H1 (cell line): ENCODE measurements at regions not wholly inside any gene's neighbourhood (a gene's known extent, or its start where the extent isn't known, plus 50 kb on each side); places are given as distances from the start of the nearest gene placed in this dataset.

ENCODE experiments used
- CTCF ChIA-PET: fragments of 300-600 bp; sonication (Branson Sonifier 250); formaldehyde crosslinking; loops from one replicate; lab custom pipeline; 2021; ENCODE audit not compliant: partially characterized antibody; lab: Charles Lee
- POLR2A ChIA-PET: fragments of 300-600 bp; sonication (Branson Sonifier 250); formaldehyde crosslinking; loops from one replicate; lab custom pipeline; 2021; ENCODE audit warnings: inconsistent platforms; ENCODE audit not compliant: partially characterized antibody; lab: Charles Lee
- DNase-seq, 2 experiments: peaks; one replicate each; pipeline versions ENCODE4 v3.0.0 to v3.0.0-alpha.2; 2010 to 2022; ENCODE audit warnings: low spot score in 2 of 2, low read depth in 1 of 2, mixed read lengths in 1 of 2
- FAIRE-seq: peaks from 2 replicates; lab custom pipeline; 2011; peaks lifted over from hg19 to GRCh38; lab: Jason Lieb, UNC
- H2AFZ ChIP-seq: 2 replicates; pipeline ENCODE4 v1.8.1; 2012; ENCODE audit warnings: low read length, inconsistent platforms
- H2AK5ac ChIP-seq: 2 replicates; pipeline ENCODE4 v1.6.1; 2013; ENCODE audit warnings: low read depth, low read length
- H2BK120ac ChIP-seq: replicated peaks from 2 replicates; pipeline ENCODE3; 2013; ENCODE audit warnings: low read depth, low read length, inconsistent platforms
- H2BK12ac ChIP-seq: 2 replicates; pipeline ENCODE4 v1.6.1; 2013; ENCODE audit warnings: low read depth, low read length
- H2BK15ac ChIP-seq: 2 replicates; pipeline ENCODE4 v1.6.1; 2013; ENCODE audit warnings: low read length
- H2BK20ac ChIP-seq: 2 replicates; pipeline ENCODE4 v1.6.1; 2013; ENCODE audit warnings: low read length
- H2BK5ac ChIP-seq: 2 replicates; pipeline ENCODE4 v1.6.1; 2013; ENCODE audit warnings: low read depth, low read length
- H3K14ac ChIP-seq: 2 replicates; pipeline ENCODE4 v1.6.1; 2013; ENCODE audit warnings: inconsistent platforms; ENCODE audit not compliant: insufficient read length
- H3K18ac ChIP-seq: 2 replicates; pipeline ENCODE4 v1.6.1; 2013; ENCODE audit warnings: low read length; ENCODE audit errors: extremely low read depth
- H3K23ac ChIP-seq: 2 replicates; pipeline ENCODE4 v1.6.1; 2013; ENCODE audit warnings: inconsistent platforms; ENCODE audit not compliant: insufficient read length
- H3K23me2 ChIP-seq: 2 replicates; pipeline ENCODE4 v1.6.1; 2013; ENCODE audit warnings: low read depth, low read length
- H3K27ac ChIP-seq: 2 replicates; pipeline ENCODE4 v1.6.1; 2011; ENCODE audit warnings: low read depth, low read length, inconsistent platforms
- H3K27me3 ChIP-seq, 4 experiments: replicated peaks in 1 of 4; 1 replicate in 1 of 4; 2 replicates in 3 of 4; pipeline versions ENCODE4 v1.6.1 to v1.8.1; 2011 to 2013; ENCODE audit warnings: low read length in 3 of 4, mild to moderate bottlenecking in 3 of 4, inconsistent platforms in 2 of 4, mixed read lengths in 2 of 4, moderate library complexity in 1 of 4; ENCODE audit not compliant: control insufficient read depth in 3 of 4, insufficient read depth in 3 of 4; ENCODE audit errors: extremely low read depth in 1 of 4
- H3K36me3 ChIP-seq, 4 experiments: 2 replicates each; pipeline versions ENCODE4 v1.6.1 to v1.8.1; 2011 to 2013; ENCODE audit warnings: mild to moderate bottlenecking in 4 of 4, low read length in 3 of 4, moderate library complexity in 2 of 4, control low read depth in 1 of 4, inconsistent platforms in 1 of 4; ENCODE audit not compliant: insufficient read depth in 4 of 4, control insufficient read depth in 2 of 4
- H3K4ac ChIP-seq: replicated peaks from 2 replicates; pipeline ENCODE3; 2013; ENCODE audit warnings: low read length, low read depth, mixed read lengths, inconsistent platforms; ENCODE audit not compliant: insufficient read length
- H3K4me1 ChIP-seq, 4 experiments: replicated peaks in 1 of 4; 1 replicate in 1 of 4; 2 replicates in 3 of 4; pipeline versions ENCODE4 v1.6.1 to v1.8.1; 2011 to 2013; ENCODE audit warnings: low read length in 3 of 4, inconsistent platforms in 2 of 4, mixed read lengths in 1 of 4; ENCODE audit not compliant: insufficient read depth in 4 of 4, control insufficient read depth in 3 of 4
- H3K4me2 ChIP-seq, 2 experiments: 2 replicates each; pipeline versions ENCODE4 v1.6.1 to v1.8.1; 2011 to 2013; ENCODE audit warnings: low read depth in 2 of 2, low read length in 2 of 2, control low read depth in 1 of 2, inconsistent platforms in 1 of 2, mild to moderate bottlenecking in 1 of 2; ENCODE audit not compliant: insufficient read depth in 1 of 2
- H3K4me3 ChIP-seq, 4 experiments: fragments of 200-600, 300-600 bp in 1 of 4; sonication (generic), shearing (Covaris generic), sonication (Bioruptor Twin) in 1 of 4; 2 replicates each; pipeline versions ENCODE4 v1.5.1 to v1.8.1; 2011 to 2016; ENCODE audit warnings: low read length in 4 of 4, low read depth in 3 of 4, control low read depth in 2 of 4, inconsistent platforms in 2 of 4, mild to moderate bottlenecking in 2 of 4, mixed read lengths in 1 of 4, moderate library complexity in 1 of 4; ENCODE audit not compliant: insufficient read depth in 2 of 4; ENCODE audit errors: extremely low read depth in 1 of 4
- H3K56ac ChIP-seq: replicated peaks from 2 replicates; pipeline ENCODE3; 2013; ENCODE audit warnings: low read depth, mild to moderate bottlenecking, mixed read lengths, low read length, inconsistent platforms; ENCODE audit not compliant: insufficient read length
- H3K79me1 ChIP-seq: 2 replicates; pipeline ENCODE4 v1.6.1; 2013; ENCODE audit warnings: low read depth, low read length, control low read depth
- H3K79me2 ChIP-seq, 2 experiments: 2 replicates each; pipeline versions ENCODE4 v1.6.1 to v1.8.1; 2012 to 2013; ENCODE audit warnings: low read length in 2 of 2, mild to moderate bottlenecking in 2 of 2, inconsistent platforms in 1 of 2; ENCODE audit not compliant: insufficient read depth in 2 of 2, control insufficient read depth in 1 of 2
- H3K9ac ChIP-seq, 4 experiments: replicated peaks in 1 of 4; 1 replicate in 1 of 4; 2 replicates in 3 of 4; pipeline versions ENCODE4 v1.6.1 to v1.8.1; 2011 to 2013; ENCODE audit warnings: low read depth in 3 of 4, low read length in 3 of 4, control low read depth in 2 of 4, mild to moderate bottlenecking in 2 of 4, moderate library complexity in 2 of 4, inconsistent platforms in 1 of 4; ENCODE audit errors: extremely low read depth in 1 of 4
- H3K9me3 ChIP-seq, 2 experiments: 2 replicates each; pipeline versions ENCODE4 v1.6.1 to v1.8.1; 2012 to 2013; ENCODE audit warnings: mild to moderate bottlenecking in 2 of 2, moderate library complexity in 2 of 2, control low read depth in 1 of 2, inconsistent platforms in 1 of 2, low read depth in 1 of 2, low read length in 1 of 2, mixed read lengths in 1 of 2; ENCODE audit not compliant: insufficient read depth in 2 of 2
- H4K20me1 ChIP-seq, 2 experiments: replicated peaks in 1 of 2; 2 replicates each; pipeline versions ENCODE3 to v1.8.1; 2011 to 2013; ENCODE audit warnings: inconsistent platforms in 2 of 2, low read length in 2 of 2, mild to moderate bottlenecking in 1 of 2; ENCODE audit not compliant: insufficient read depth in 2 of 2, control insufficient read depth in 1 of 2
- H4K5ac ChIP-seq: 2 replicates; pipeline ENCODE4 v1.6.1; 2013; ENCODE audit warnings: low read length, low read depth, mixed read lengths, inconsistent platforms; ENCODE audit not compliant: insufficient read length
- H4K8ac ChIP-seq: 2 replicates; pipeline ENCODE4 v1.8.0; 2013; ENCODE audit warnings: mild to moderate bottlenecking, moderate library complexity, low read length, inconsistent platforms; ENCODE audit not compliant: insufficient read depth; ENCODE audit errors: extremely low read depth
- H4K91ac ChIP-seq: replicated peaks from 2 replicates; pipeline ENCODE3; 2013; ENCODE audit warnings: low read length, mixed read lengths, inconsistent platforms; ENCODE audit not compliant: insufficient read length
- BACH1 ChIP-seq: IDR thresholded peaks from 2 replicates; pipeline ENCODE4 v1.6.1; 2012; ENCODE audit warnings: low read length, improper control_type of control experiment
- BRCA1 ChIP-seq: IDR thresholded peaks from 2 replicates; pipeline ENCODE4 v1.6.1; 2012; ENCODE audit warnings: low read depth, low read length, improper control_type of control experiment
- EP300 ChIP-seq, 2 experiments: IDR thresholded peaks; 1 replicate in 1 of 2; 2 replicates in 1 of 2; pipeline ENCODE4 v1.6.1; 2011 to 2012; ENCODE audit warnings: low read depth in 2 of 2, low read length in 2 of 2, mild to moderate bottlenecking in 2 of 2, borderline replicate concordance in 1 of 2, inconsistent platforms in 1 of 2, moderate library complexity in 1 of 2
- GTF2F1 ChIP-seq: IDR thresholded peaks from 2 replicates; pipeline ENCODE4 v1.6.1; 2012; ENCODE audit warnings: low read depth, low read length, improper control_type of control experiment, borderline replicate concordance
- HDAC2 ChIP-seq, 2 experiments: fragments of 300-600 bp in 1 of 2; sonication (generic) in 1 of 2; IDR thresholded peaks; 2 replicates each; pipeline ENCODE4 v1.6.1; 2011 to 2012; ENCODE audit warnings: low read depth in 2 of 2, low read length in 2 of 2, mild to moderate bottlenecking in 2 of 2, moderate library complexity in 2 of 2, borderline replicate concordance in 1 of 2, inconsistent platforms in 1 of 2
- HDAC6 ChIP-seq: IDR thresholded peaks from one replicate; pipeline ENCODE4 v1.7.1; 2012; ENCODE audit warnings: low read depth, mild to moderate bottlenecking, inconsistent platforms, low read length, moderate library complexity
- JUND ChIP-seq: IDR thresholded peaks from 2 replicates; pipeline ENCODE4 v1.6.1; 2011; ENCODE audit warnings: mild to moderate bottlenecking, improper control_type of control experiment, low read length
- MAFK ChIP-seq: IDR thresholded peaks from 2 replicates; pipeline ENCODE4 v1.6.1; 2012; ENCODE audit warnings: low read depth, mild to moderate bottlenecking, improper control_type of control experiment, low read length
- RBBP5 ChIP-seq: IDR thresholded peaks from 2 replicates; pipeline ENCODE4 v1.7.1; 2012; ENCODE audit warnings: low read depth, mild to moderate bottlenecking, inconsistent platforms, low read length, moderate library complexity, borderline replicate concordance
- SAP30 ChIP-seq: fragments of 300-600 bp; sonication (generic); IDR thresholded peaks from 2 replicates; pipeline ENCODE4 v1.7.1; 2012; ENCODE audit warnings: low read length, moderate library complexity, mild to moderate bottlenecking, inconsistent platforms; ENCODE audit not compliant: insufficient read depth, insufficient replicate concordance
- SP2 ChIP-seq: IDR thresholded peaks from 2 replicates; pipeline ENCODE4 v1.6.1; 2012; ENCODE audit warnings: mild to moderate bottlenecking, low read length, inconsistent platforms
- WGBS, 2 experiments: shearing (Covaris generic) in 1 of 2; methylation state at CpG; one replicate each; pipeline versions ENCODE4 v1.1.6 to v1.1.7; 2013 to 2015; ENCODE audit warnings: low lambda C conversion rate in 2 of 2, mixed read lengths in 2 of 2, inconsistent platforms in 1 of 2, low coverage in 1 of 2, missing lambda C conversion rate in 1 of 2; ENCODE audit not compliant: insufficient replicate concordance in 2 of 2, insufficient coverage in 1 of 2, insufficient read length in 1 of 2; ENCODE audit errors: extremely low coverage in 1 of 2, missing lambda C conversion rate in 1 of 2; 5-methylcytosine and 5-hydroxymethylcytosine counted together

- DNase-seq (no peak), FAIRE-seq (no peak)
- Histone ChIP-seq H3K79me2 (no peaks in the 10 kb centered on the region), H2BK5ac (no peak overlapping the region), H3K4me2 (no peak overlapping the region), H4K20me1 (no peaks in the 10 kb centered on the region), H3K9me3 (no peaks in the 10 kb centered on the region), H3K4me3 (no peak overlapping the region), H3K79me1 (no peaks in the 10 kb centered on the region), H3K14ac (no peak overlapping the region), H2BK20ac (no peak overlapping the region), H2AK5ac (no peak overlapping the region), H3K23ac (no peak overlapping the region), H4K5ac (no peak overlapping the region), H3K56ac (no peak overlapping the region), H3K36me3 (no peaks in the 10 kb centered on the region), H3K18ac (no peak overlapping the region), H3K27me3 (no peaks in the 10 kb centered on the region), H3K9ac (no peak overlapping the region), H2AFZ (no peak overlapping the region), H3K27ac (no peak overlapping the region), H4K91ac (no peak overlapping the region), H4K8ac (no peak overlapping the region), H2BK12ac (no peak overlapping the region), H2BK120ac (no peak overlapping the region), H3K4ac (no peak overlapping the region), H3K23me2 (no peaks in the 10 kb centered on the region; the same call in 1 of the 2 replicates), H3K4me1 (peaks cover 0 to 9% (median 6%) of the 10 kb centered on the region in 4 experiments; a peak in 5 of 7 replicates), H2BK15ac (no peak overlapping the region)
- 63% methylated on average over 2 of the region's 2 CpGs; no CpG with 5 or more reads in 1 of the 2 experiments for WGBS, 2 experiments
- POLR2A ChIA-PET, result no interaction called here
- CTCF ChIA-PET, result interaction anchor here (0.6 to 1.0 kb wide), 4 partner anchors 12 to 37 kb away, joined by 3 to 4 read pairs (median 3); no protein-coding TSS in a partner anchor
- TF ChIP-seq BRCA1, result no peak
- no peak for TF ChIP-seq SP2
- TF ChIP-seq HDAC6, result no peak
- TF ChIP-seq BACH1, result no peak
- no peak for TF ChIP-seq GTF2F1
- TF ChIP-seq RBBP5, result no peak
- TF ChIP-seq MAFK, result no peak
- TF ChIP-seq EP300 (IDR thresholded peaks at IDR 0.05; ENCODE audit: borderline replicate concordance in 1 of 2, low read depth in 2 of 2, low read length in 2 of 2), result no peak
- no peak for TF ChIP-seq JUND
- TF ChIP-seq HDAC2 (IDR thresholded peaks at IDR 0.05; ENCODE audit: borderline replicate concordance in 1 of 2, low read depth in 2 of 2, low read length in 2 of 2), result no peak
- TF ChIP-seq SAP30, result no peak
Measured at GRCh38 chr13:38528986-38529385, 157.9 kb upstream of the FREM2 start.
